ENCODE measurements at regions not wholly inside any gene's neighbourhood (a gene's known extent, or its start where the extent isn't known, plus 50 kb on each side); places are given as distances from the start of the nearest gene placed in this dataset.

GRCh38 chr12:46458500-46459102 lies 86.0 kb upstream of the SLC38A2 start:
- TF ChIP-seq SP1 (IDR thresholded peaks at IDR 0.05) = no peak
- no peak for TF ChIP-seq HDGF (IDR thresholded peaks at IDR 0.05; ENCODE audit: borderline replicate concordance)
- no peak for TF ChIP-seq ZNF384 (IDR thresholded peaks at IDR 0.05)
- no peak for TF ChIP-seq BHLHE40 (IDR thresholded peaks at IDR 0.05; ENCODE audit: borderline replicate concordance)
- TF ChIP-seq L3MBTL2 (conservative IDR thresholded peaks at IDR 0.05) = no peak
- TF ChIP-seq LEF1 (IDR thresholded peaks at IDR 0.05; ENCODE audit: borderline replicate concordance) = no peak
- no peak for TF ChIP-seq FOXM1 (IDR thresholded peaks at IDR 0.05; ENCODE audit: borderline replicate concordance)
- TF ChIP-seq TARDBP (IDR thresholded peaks at IDR 0.05) = no peak
- TF ChIP-seq SUZ12 (IDR thresholded peaks at IDR 0.05) = no peak
- TF ChIP-seq PKNOX1 (IDR thresholded peaks at IDR 0.05) = no peak

All from HEK293T (cell line).